Omental fat pad (tissue), 3 donors: ENCODE measurements at regions not wholly inside any gene's neighbourhood (a gene's known extent, or its start where the extent isn't known, plus 50 kb on each side); places are given as distances from the start of the nearest gene placed in this dataset.
"Not testable (repeated sequence)": the region's sequence is repeated elsewhere in the genome, so short reads cannot be mapped to it uniquely, and the experiment has no call there.

ENCODE experiments used
- ATAC-seq: fragments of 150-250 bp; one replicate; pipeline ENCODE4 v1.9.1; 2016; ENCODE audit warnings: mild to moderate bottlenecking, moderate library complexity; ENCODE audit not compliant: low FRiP score
- DNase-seq: peaks from one replicate; pipeline ENCODE4 v3.0.0-alpha.2; 2019; ENCODE audit warnings: low spot score
- CTCF ChIP-seq, 3 donors: fragments of 450-650 bp; IDR thresholded peaks; one replicate each; pipeline ENCODE4 v1.5.1; 2016 to 2017; ENCODE audit warnings: antibody characterized with exemption in 3 of 3, mild to moderate bottlenecking in 3 of 3, moderate library complexity in 2 of 3

GRCh38 chr7:81393018-81393417 lies 376.8 kb downstream of the HGF start:
- DNase-seq (no peak), ATAC-seq (no peak)

GRCh38 chr7:81385370-81385769 lies 384.5 kb downstream of the HGF start:
- TF ChIP-seq CTCF (IDR thresholded peaks at IDR 0.05): no peak
- ATAC-seq: no peak

More at GRCh38 chr7:81393018-81393417, 376.8 kb downstream of the HGF start:
- TF ChIP-seq CTCF (IDR thresholded peaks at IDR 0.05): no peak

GRCh38 chr7:81383846-81384245 lies 386.0 kb downstream of the HGF start:
- no peak for DNase-seq
- no peak for TF ChIP-seq CTCF (IDR thresholded peaks at IDR 0.05)
- ATAC-seq: no peak

More at GRCh38 chr7:81385370-81385769, 384.5 kb downstream of the HGF start:
- no peak for DNase-seq

GRCh38 chr7:81374641-81375040 lies 395.2 kb downstream of the HGF start:
- ATAC-seq, DNase-seq: not testable (repeated sequence)

- DNase-seq (no peak), ATAC-seq (no peak)
- no peak for TF ChIP-seq CTCF (IDR thresholded peaks at IDR 0.05)
These were observed 399.0 kb downstream of the HGF start for GRCh38 chr7:81370822-81371221.

- DNase-seq (peak; percentile 23), ATAC-seq (peak; percentile 79)
- TF ChIP-seq CTCF (IDR thresholded peaks at IDR 0.05): no peak
These were observed 402.4 kb downstream of the HGF start for GRCh38 chr7:81367326-81367931.

- DNase-seq (no peak), ATAC-seq (no peak)
- TF ChIP-seq CTCF (IDR thresholded peaks at IDR 0.05): no peak
These were observed 403.3 kb downstream of the HGF start for GRCh38 chr7:81366546-81366945.
